WERI-Rb-1 (cell line): ENCODE measurements at regions not wholly inside any gene's neighbourhood (a gene's known extent, or its start where the extent isn't known, plus 50 kb on each side); places are given as distances from the start of the nearest gene placed in this dataset.
A peak's percentile ranks its signal among the peaks of the same experiment; 100 is the strongest.

Source experiments
- DNase-seq: peaks from one replicate; pipeline ENCODE4 v3.0.0-alpha.2; 2020
- H3K27ac ChIP-seq: fragments of 250-450 bp; sonication (Bioruptor Pico); 2 replicates; pipeline ENCODE4 v1.5.1; 2020; ENCODE audit warnings: mild to moderate bottlenecking, moderate library complexity
- H3K27me3 ChIP-seq: fragments of 250-450 bp; sonication (Bioruptor Pico); 2 replicates; pipeline ENCODE4 v1.5.1; 2021; ENCODE audit warnings: mild to moderate bottlenecking, low read depth, moderate library complexity; ENCODE audit not compliant: insufficient read depth, severe bottlenecking
- H3K36me3 ChIP-seq: fragments of 250-450 bp; sonication (Bioruptor Pico); 2 replicates; pipeline ENCODE4 v1.5.1; 2020; ENCODE audit warnings: mild to moderate bottlenecking, moderate library complexity
- H3K4me3 ChIP-seq: 2 replicates; pipeline ENCODE4 v1.5.1; 2011; ENCODE audit warnings: low read depth, mild to moderate bottlenecking, control low read depth, low read length
- H3K9me3 ChIP-seq: fragments of 250-450 bp; sonication (Bioruptor Pico); 2 replicates; pipeline ENCODE4 v1.5.1; 2021; ENCODE audit warnings: mild to moderate bottlenecking, moderate library complexity; ENCODE audit not compliant: severe bottlenecking
- TF ChIP-seq, protein P1 (sequence below): IDR thresholded peaks from 2 replicates; pipeline ENCODE4 v1.5.1; 2011; ENCODE audit warnings: low read depth, mild to moderate bottlenecking, control low read depth, inconsistent platforms, low read length

DNA sequence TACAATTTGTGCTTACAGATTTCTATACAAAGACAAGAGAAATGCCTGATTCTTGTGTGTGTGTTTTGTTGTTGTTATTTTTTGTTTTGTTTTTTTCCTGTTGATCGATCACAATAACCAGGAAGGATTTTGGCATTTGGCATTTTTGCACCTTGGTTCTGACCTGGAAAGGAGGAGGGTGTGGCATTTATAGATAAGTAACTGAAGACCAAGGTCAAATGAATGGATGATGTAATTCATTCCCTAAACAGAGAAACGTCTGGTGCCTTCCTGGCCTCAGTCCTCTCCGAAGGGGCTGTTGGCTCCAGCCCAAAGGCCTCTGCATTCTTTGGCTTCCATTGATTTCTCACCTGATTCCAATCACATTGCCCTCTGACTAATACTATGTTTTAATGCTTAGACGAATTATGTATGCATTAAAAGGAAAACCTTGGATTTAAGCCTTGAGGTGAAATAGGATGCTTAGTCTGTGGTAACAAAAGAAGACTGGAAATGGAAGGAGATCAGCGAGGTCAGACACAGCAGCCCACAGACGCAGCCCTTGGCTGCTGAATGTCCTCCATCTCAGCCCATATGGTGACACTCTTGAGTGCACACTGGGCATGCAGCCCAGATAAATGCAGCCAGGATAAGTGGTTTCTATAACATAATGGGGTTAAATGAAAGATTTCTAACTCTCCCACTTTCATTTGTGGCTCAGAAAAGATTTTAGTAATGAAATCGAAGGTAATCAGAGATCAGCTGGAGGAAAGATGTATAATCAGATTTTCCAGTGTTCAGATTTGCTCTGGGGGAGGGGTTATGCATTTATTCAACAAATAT, 60.5 kb upstream of the TRIM2 start:
- Histone ChIP-seq H3K36me3 (no peaks in the 10 kb centered on the region), H3K9me3 (no peaks in the 10 kb centered on the region), H3K4me3 (no peak overlapping the region), H3K27ac (peak overlapping the region; percentile 18; the same call in 1 of the 2 replicates), H3K27me3 (no peaks in the 10 kb centered on the region)
- TF ChIP-seq, protein P1, sequence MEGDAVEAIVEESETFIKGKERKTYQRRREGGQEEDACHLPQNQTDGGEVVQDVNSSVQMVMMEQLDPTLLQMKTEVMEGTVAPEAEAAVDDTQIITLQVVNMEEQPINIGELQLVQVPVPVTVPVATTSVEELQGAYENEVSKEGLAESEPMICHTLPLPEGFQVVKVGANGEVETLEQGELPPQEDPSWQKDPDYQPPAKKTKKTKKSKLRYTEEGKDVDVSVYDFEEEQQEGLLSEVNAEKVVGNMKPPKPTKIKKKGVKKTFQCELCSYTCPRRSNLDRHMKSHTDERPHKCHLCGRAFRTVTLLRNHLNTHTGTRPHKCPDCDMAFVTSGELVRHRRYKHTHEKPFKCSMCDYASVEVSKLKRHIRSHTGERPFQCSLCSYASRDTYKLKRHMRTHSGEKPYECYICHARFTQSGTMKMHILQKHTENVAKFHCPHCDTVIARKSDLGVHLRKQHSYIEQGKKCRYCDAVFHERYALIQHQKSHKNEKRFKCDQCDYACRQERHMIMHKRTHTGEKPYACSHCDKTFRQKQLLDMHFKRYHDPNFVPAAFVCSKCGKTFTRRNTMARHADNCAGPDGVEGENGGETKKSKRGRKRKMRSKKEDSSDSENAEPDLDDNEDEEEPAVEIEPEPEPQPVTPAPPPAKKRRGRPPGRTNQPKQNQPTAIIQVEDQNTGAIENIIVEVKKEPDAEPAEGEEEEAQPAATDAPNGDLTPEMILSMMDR = no peak
- peak; percentile 69 for DNase-seq

DNA sequence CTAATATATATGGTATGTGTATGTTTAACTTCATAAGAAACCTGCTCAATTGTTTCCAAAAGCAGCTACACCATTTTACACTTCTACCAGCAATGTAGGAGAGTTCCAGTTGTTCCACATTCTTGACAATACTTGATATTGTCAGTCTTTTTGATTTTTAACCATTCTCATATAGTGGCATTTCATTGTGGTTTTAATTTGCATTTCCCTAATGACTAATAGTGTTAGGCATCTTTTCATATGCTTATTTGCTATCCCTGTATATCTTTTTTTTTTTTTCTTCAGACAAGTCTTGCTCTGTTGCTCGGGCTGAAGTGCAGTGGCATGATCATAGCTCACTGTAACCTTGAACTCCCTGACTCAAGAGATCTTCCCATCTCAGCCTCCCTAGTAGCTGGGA, 58.2 kb upstream of the TRIM2 start:
- no peaks in the 10 kb centered on the region for H3K9me3 ChIP-seq
- DNase-seq = no peak
- TF ChIP-seq, protein P1 = no peak
- H3K4me3 ChIP-seq = no peak overlapping the region
- H3K36me3 ChIP-seq = no peaks in the 10 kb centered on the region
- H3K27ac ChIP-seq = no peak overlapping the region
- no peaks in the 10 kb centered on the region for H3K27me3 ChIP-seq

DNA sequence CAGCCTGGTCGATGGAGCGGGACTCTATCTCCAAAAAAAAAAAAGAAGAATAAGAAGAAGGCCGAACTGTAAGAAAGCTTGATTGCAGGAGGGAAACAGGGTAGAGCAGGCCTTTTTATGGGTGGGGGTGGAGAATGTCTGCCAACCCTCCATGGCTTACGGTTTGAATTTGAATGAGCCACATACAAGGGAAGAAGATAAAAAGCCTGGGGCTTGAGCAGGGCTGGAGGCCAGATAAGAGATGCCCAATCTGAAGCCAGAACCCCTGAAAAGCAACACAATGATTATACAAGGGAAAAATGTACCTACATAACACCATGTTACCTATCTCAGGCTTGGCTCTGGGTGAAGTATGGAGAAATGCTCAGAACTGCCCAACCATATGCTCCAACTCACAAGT, 57.3 kb upstream of the TRIM2 start:
- no peaks in the 10 kb centered on the region for H3K27me3 ChIP-seq
- H3K36me3 ChIP-seq = no peaks in the 10 kb centered on the region
- no peak overlapping the region for H3K27ac ChIP-seq
- no peak for DNase-seq
- TF ChIP-seq, protein P1 = no peak
- no peaks in the 10 kb centered on the region for H3K9me3 ChIP-seq
- no peak overlapping the region for H3K4me3 ChIP-seq

DNA sequence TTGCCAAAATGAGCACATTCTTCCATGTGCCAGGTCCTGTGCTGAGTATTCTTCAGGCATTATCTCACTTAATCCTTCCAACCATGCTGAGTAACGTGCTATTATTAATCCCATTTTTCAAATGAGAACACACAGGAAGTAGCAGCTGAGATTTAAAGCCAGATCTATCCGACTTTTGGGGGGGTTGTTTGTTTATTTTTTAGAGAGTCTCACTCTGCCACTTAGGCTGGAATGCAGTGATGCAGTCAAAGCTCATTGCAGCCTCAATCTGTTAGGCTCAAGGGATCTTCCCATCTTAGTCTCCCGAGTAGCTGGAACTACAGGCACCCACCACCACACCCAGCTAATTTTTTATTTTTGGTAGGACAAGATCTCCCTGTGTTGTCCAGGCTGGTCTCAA, 55.5 kb upstream of the TRIM2 start:
- no peaks in the 10 kb centered on the region for H3K9me3 ChIP-seq
- TF ChIP-seq, protein P1 = no peak
- no peaks in the 10 kb centered on the region for H3K36me3 ChIP-seq
- no peak overlapping the region for H3K27ac ChIP-seq
- DNase-seq = no peak
- H3K4me3 ChIP-seq = no peak overlapping the region
- H3K27me3 ChIP-seq = no peaks in the 10 kb centered on the region

- Histone ChIP-seq H3K27ac (no peak overlapping the region), H3K9me3 (no peaks in the 10 kb centered on the region), H3K36me3 (no peaks in the 10 kb centered on the region), H3K4me3 (peak overlapping the region; percentile 71), H3K27me3 (no peaks in the 10 kb centered on the region)
- DNase-seq = peak; percentile 77
- TF ChIP-seq, protein P1 = no peak
These were observed 52.4 kb upstream of the TRIM2 start for GRCh38 chr4:153151535-153152455.
